Left ventricle myocardium inferior (tissue), 1 donor: ENCODE measurements at regions not wholly inside any gene's neighbourhood (a gene's known extent, or its start where the extent isn't known, plus 50 kb on each side); places are given as distances from the start of the nearest gene placed in this dataset.

Source experiments
- DNase-seq: peaks from one replicate; pipeline ENCODE4 v3.0.0-alpha.2; 2020
- H3K27ac ChIP-seq: fragments of 200-600 bp; replicated peaks from 2 replicates; pipeline ENCODE4 v1.8.0; 2021
- H3K27me3 ChIP-seq: fragments of 200-600 bp; 2 replicates; pipeline ENCODE4 v1.8.0; 2021; ENCODE audit warnings: low read depth
- H3K36me3 ChIP-seq: fragments of 200-600 bp; 2 replicates; pipeline ENCODE4 v1.8.0; 2021
- H3K4me1 ChIP-seq: fragments of 200-600 bp; 2 replicates; pipeline ENCODE4 v1.8.0; 2021
- H3K4me3 ChIP-seq: fragments of 200-600 bp; 2 replicates; pipeline ENCODE4 v1.8.0; 2021; ENCODE audit warnings: mild to moderate bottlenecking, moderate library complexity
- H3K9me3 ChIP-seq: fragments of 200-600 bp; replicated peaks from 2 replicates; pipeline ENCODE4 v1.8.0; 2021
- intact Hi-C: fragments of 100-400 bp; cut with micrococcal nuclease; formaldehyde crosslinking; loops from one replicate; pipeline ENCODE4 v1.11.0; 2022
- TF ChIP-seq, protein P1 (sequence below): fragments of 200-600 bp; IDR thresholded peaks from 2 replicates; pipeline ENCODE4 v1.8.0; 2021; ENCODE audit warnings: antibody characterized with exemption, mild to moderate bottlenecking, borderline replicate concordance
- donor health status: DM: no; HTN: yes; CAD: no; lungs with severe emphysema.

GRCh38 chr9:18359335-18359734, 114.6 kb upstream of the ADAMTSL1 start:
- H3K9me3 ChIP-seq, result no peaks in the 10 kb centered on the region
- peaks cover 32% of the 10 kb centered on the region for H3K4me1 ChIP-seq
- intact Hi-C loops, result no loop called here
- no peaks in the 10 kb centered on the region for H3K36me3 ChIP-seq
- no peak overlapping the region for H3K27ac ChIP-seq
- DNase-seq, result no peak
- TF ChIP-seq, protein P1, sequence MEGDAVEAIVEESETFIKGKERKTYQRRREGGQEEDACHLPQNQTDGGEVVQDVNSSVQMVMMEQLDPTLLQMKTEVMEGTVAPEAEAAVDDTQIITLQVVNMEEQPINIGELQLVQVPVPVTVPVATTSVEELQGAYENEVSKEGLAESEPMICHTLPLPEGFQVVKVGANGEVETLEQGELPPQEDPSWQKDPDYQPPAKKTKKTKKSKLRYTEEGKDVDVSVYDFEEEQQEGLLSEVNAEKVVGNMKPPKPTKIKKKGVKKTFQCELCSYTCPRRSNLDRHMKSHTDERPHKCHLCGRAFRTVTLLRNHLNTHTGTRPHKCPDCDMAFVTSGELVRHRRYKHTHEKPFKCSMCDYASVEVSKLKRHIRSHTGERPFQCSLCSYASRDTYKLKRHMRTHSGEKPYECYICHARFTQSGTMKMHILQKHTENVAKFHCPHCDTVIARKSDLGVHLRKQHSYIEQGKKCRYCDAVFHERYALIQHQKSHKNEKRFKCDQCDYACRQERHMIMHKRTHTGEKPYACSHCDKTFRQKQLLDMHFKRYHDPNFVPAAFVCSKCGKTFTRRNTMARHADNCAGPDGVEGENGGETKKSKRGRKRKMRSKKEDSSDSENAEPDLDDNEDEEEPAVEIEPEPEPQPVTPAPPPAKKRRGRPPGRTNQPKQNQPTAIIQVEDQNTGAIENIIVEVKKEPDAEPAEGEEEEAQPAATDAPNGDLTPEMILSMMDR, result no peak
- H3K4me3 ChIP-seq, result no peak overlapping the region
- no peaks in the 10 kb centered on the region for H3K27me3 ChIP-seq

DNA sequence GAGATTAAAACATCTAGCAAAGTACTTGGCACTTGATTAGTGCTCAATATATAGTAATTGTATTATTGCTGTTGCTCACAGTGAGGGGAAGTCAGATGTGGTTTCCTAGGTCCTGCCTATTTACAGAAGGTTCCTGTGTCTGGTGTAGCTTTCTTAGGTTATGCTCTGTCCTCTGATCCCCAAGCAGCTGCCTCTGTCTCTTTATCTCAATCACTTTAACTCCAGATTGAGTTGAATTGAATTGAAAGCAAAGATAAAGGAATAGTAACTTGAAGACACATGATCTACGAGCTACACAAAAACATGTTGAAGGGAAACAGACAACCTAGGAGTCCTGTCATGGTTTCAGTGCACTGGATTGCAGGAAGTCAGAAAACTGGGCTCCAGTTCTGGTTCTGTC, 113.9 kb upstream of the ADAMTSL1 start:
- Histone ChIP-seq H3K9me3 (no peaks in the 10 kb centered on the region), H3K4me1 (peaks cover 32% of the 10 kb centered on the region), H3K4me3 (no peak overlapping the region), H3K27ac (no peak overlapping the region), H3K36me3 (no peaks in the 10 kb centered on the region), H3K27me3 (no peaks in the 10 kb centered on the region)
- TF ChIP-seq, protein P1, result no peak
- DNase-seq, result no peak
- intact Hi-C loops, result no loop called here

- TF ChIP-seq, protein P1, result no peak
- no peak for DNase-seq
- Histone ChIP-seq H3K27me3 (no peaks in the 10 kb centered on the region), H3K4me1 (peaks cover 32% of the 10 kb centered on the region), H3K9me3 (no peaks in the 10 kb centered on the region), H3K36me3 (no peaks in the 10 kb centered on the region), H3K27ac (no peak overlapping the region), H3K4me3 (no peak overlapping the region)
- intact Hi-C loops, result no loop called here
Observed at GRCh38 chr9:18361646-18362045, 112.3 kb upstream of the ADAMTSL1 start.

DNA sequence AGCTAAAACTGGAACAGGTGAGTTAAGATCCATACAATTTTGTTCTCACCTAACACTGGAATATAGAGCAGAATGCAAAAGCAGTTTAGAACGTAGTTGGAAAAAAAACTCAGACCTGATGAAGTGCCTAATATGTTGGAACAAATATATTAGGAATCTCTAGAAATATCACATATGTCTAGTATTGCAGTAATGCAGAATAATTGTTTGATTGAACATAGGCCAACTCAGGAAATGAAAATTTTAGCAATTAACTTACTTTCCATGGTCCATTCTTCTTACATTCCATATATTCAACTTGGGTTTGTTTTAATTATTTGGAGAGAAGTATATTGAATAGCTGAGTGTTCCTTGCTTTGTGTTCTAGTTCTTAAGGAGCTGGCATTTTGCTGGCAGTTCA, 111.8 kb upstream of the ADAMTSL1 start:
- Histone ChIP-seq H3K27me3 (no peaks in the 10 kb centered on the region), H3K9me3 (no peaks in the 10 kb centered on the region), H3K4me1 (peaks cover 32% of the 10 kb centered on the region), H3K4me3 (no peak overlapping the region), H3K36me3 (no peaks in the 10 kb centered on the region), H3K27ac (no peak overlapping the region)
- TF ChIP-seq, protein P1, result no peak
- DNase-seq, result no peak
- intact Hi-C loops, result no loop called here

DNA sequence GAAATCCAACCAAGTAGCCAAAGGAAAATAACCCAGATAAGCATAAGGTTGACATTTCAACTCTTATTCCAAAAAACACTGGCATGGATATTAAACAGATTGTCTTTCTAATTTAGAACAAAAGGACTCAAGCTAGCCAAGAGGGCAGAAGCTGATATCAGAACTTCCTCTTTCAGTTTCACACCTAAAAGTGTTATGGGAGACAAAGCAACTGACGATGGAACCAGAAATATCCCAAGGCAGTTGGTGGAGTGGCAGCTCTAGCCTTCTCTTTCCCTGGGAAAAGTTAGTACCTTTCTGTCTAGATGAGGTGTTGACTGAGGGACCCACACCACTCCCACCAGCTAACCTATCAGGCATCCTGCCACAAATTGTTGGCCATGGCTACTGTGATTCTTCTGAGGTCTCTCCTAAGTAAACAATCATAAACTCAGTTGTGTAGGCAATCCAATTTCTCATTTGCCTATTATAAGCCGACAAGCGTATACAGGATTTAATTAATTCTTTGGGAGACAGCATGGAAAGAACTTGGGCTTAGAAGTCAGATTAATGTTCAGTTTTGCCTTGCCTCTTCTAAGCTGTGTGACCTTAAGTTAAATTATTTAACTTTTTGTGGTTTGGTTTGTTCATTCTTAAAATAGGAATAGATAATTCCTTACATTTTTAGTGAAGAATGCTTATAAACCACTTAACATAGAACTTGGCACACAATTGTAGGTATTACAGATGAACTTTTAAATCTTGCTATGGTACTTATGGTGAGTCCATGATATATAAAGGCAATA, 110.9 kb upstream of the ADAMTSL1 start:
- Histone ChIP-seq H3K27me3 (no peaks in the 10 kb centered on the region), H3K36me3 (no peaks in the 10 kb centered on the region), H3K4me3 (no peak overlapping the region), H3K4me1 (peaks cover 32% of the 10 kb centered on the region), H3K27ac (peak overlapping the region; percentile 32), H3K9me3 (no peaks in the 10 kb centered on the region)
- intact Hi-C loops, result no loop called here
- no peak for DNase-seq
- TF ChIP-seq, protein P1, result no peak
